ENCODE measurements at regions not wholly inside any gene's neighbourhood (a gene's known extent, or its start where the extent isn't known, plus 50 kb on each side); places are given as distances from the start of the nearest gene placed in this dataset.

DNA sequence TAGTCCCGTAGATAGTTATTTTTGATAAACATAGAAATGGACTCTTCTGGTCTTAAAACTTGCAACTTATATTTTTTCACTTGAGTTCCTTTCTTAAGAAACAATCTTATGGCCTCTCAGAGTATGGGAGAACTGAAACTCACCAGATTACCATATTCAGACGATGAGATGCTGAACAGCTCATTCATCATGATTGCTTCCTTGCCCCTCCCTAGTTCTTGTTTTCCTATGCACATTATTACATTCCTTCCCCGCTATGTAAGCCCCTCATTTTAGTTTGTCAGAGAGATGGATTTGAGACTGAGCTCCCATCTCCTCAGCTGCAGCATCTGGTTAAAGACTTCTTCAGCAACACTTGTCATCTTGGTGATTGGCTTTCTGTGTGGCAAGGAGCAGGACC is 158.5 kb downstream of the SLITRK6 start:
- TF ChIP-seq, protein P1, sequence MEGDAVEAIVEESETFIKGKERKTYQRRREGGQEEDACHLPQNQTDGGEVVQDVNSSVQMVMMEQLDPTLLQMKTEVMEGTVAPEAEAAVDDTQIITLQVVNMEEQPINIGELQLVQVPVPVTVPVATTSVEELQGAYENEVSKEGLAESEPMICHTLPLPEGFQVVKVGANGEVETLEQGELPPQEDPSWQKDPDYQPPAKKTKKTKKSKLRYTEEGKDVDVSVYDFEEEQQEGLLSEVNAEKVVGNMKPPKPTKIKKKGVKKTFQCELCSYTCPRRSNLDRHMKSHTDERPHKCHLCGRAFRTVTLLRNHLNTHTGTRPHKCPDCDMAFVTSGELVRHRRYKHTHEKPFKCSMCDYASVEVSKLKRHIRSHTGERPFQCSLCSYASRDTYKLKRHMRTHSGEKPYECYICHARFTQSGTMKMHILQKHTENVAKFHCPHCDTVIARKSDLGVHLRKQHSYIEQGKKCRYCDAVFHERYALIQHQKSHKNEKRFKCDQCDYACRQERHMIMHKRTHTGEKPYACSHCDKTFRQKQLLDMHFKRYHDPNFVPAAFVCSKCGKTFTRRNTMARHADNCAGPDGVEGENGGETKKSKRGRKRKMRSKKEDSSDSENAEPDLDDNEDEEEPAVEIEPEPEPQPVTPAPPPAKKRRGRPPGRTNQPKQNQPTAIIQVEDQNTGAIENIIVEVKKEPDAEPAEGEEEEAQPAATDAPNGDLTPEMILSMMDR (conservative IDR thresholded peaks at IDR 0.05; ENCODE audit: low read length) = no peak
- TF ChIP-seq EZH2phosphoT487 (IDR thresholded peaks at IDR 0.05; ENCODE audit: borderline replicate concordance) = no peak
